MG63 (cell line): ENCODE measurements at regions not wholly inside any gene's neighbourhood (a gene's known extent, or its start where the extent isn't known, plus 50 kb on each side); places are given as distances from the start of the nearest gene placed in this dataset.
A peak's percentile ranks its signal among the peaks of the same experiment; 100 is the strongest.
"Not testable (repeated sequence)": the region's sequence is repeated elsewhere in the genome, so short reads cannot be mapped to it uniquely, and the experiment has no call there.

ENCODE experiments used
- DNase-seq: peaks from one replicate; pipeline ENCODE4 v3.0.0-alpha.2; 2020
- H3K27me3 ChIP-seq: fragments of 250-450 bp; sonication (Bioruptor Pico); 2 replicates; pipeline ENCODE4 v1.5.1; 2020; ENCODE audit warnings: mild to moderate bottlenecking, moderate library complexity
- H3K36me3 ChIP-seq: fragments of 250-450 bp; sonication (Bioruptor Pico); 2 replicates; pipeline ENCODE4 v1.5.1; 2020; ENCODE audit warnings: mild to moderate bottlenecking, moderate library complexity
- H3K4me3 ChIP-seq: fragments of 250-450 bp; sonication (Bioruptor Pico); 2 replicates; pipeline ENCODE4 v1.5.1; 2020; ENCODE audit warnings: mild to moderate bottlenecking, moderate library complexity
- H3K9me3 ChIP-seq: fragments of 250-450 bp; sonication (Bioruptor Pico); 2 replicates; pipeline ENCODE4 v1.5.1; 2020; ENCODE audit warnings: mild to moderate bottlenecking, moderate library complexity

DNA sequence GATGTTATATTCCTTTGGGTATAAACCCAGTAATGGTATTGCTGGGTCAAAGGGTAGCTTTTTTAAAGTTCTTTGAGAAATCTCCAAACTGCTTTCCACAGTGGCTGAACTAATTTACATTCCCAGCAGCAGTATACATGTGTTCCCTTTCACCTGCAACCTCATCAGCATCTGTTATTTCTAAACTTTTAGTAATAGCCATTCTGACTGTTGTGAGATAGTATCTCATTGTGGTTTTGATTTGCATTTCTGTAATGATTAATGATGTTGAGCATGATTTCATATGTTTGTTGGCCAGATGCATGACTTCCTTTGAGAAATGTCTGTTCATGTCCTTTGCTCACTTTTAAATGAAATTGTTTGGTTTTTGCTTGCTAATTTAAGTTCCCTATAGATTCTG lies 553.1 kb downstream of the SLCO4C1 start:
- DNase-seq, H3K9me3 ChIP-seq, H3K4me3 ChIP-seq, H3K36me3 ChIP-seq, H3K27me3 ChIP-seq: not testable (repeated sequence)

DNA sequence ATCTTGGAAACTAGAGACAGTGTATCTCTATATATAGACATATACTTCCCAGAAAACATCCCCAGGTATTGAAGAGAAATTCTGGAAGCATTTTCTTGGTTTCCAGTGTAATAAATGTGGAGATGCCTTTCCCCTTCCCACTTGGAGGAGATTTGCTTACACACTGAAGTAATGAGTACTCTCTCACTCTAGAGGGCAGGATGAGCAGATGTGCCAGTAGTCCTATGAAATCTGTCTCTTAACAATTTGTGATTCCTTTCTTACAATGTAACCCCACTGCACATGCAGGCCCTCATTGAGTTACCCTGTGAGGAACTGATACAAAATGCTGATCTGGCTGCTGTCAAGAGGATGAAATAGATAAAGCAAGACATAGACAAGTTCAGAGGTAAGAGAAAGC lies 567.2 kb downstream of the SLCO4C1 start:
- Histone ChIP-seq H3K36me3 (no peaks in the 10 kb centered on the region), H3K9me3 (no peaks in the 10 kb centered on the region), H3K4me3 (no peak overlapping the region), H3K27me3 (no peaks in the 10 kb centered on the region)
- DNase-seq = no peak

DNA sequence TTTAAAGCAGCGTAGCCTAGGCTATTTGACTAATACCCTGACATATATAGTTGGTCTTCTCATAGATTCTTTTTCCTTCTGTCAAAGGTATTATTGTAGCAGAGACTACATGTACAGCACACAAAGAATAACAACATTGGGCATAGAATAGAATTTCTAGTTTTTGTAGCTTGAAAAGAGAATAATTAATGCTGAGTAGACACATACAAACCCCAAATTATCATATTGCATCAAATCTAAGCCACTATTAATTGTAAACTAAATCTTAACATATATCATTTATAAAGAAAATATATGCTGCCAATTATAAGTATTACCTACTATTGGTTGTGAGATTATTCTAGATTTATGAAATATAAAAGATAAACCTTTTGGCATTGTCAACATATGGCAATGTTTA lies 574.5 kb downstream of the SLCO4C1 start:
- H3K36me3 ChIP-seq = no peaks in the 10 kb centered on the region
- no peak overlapping the region for H3K4me3 ChIP-seq
- no peaks in the 10 kb centered on the region for H3K27me3 ChIP-seq
- DNase-seq = no peak
- no peaks in the 10 kb centered on the region for H3K9me3 ChIP-seq

DNA sequence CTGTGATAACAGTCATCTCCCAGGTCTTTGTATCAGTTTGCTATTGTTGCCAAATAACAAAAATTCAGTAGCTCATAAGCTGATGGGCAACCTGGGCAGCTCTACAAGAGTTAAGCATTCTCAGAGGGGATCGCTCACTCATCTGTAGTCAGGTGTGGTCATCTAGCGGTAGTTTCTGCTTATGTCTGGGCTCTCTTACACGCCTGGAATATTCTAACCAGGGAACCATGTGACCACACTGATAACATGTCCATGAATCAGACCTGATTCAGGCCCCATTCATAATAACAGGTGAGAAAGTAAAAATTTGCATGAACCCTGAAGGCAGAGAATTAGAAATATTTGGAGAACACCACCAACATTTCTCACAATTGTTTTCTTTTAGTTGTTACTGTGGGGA lies 576.1 kb downstream of the SLCO4C1 start:
- DNase-seq = no peak
- H3K27me3 ChIP-seq = no peaks in the 10 kb centered on the region
- no peaks in the 10 kb centered on the region for H3K9me3 ChIP-seq
- H3K36me3 ChIP-seq = no peaks in the 10 kb centered on the region
- H3K4me3 ChIP-seq = no peak overlapping the region

DNA sequence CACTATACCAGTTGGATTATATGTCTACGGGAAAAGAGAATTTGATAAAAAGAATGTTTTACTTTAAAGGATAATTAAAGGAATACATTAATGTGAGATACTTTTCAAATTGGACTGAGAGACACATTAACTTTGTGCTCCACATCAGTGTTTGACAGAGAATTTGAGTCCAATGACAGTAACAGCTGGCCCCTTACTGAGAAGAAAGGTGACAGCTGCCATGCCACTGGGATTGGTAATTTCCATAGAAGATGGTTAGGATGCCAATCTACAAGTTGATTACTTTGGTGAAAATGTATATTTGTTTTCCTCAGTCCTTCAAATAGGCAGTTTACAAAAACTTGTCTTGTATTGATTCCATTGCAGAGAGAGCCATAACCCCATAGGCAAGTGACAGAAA lies 578.4 kb downstream of the SLCO4C1 start:
- Histone ChIP-seq H3K4me3 (no peak overlapping the region), H3K36me3 (no peaks in the 10 kb centered on the region), H3K9me3 (no peaks in the 10 kb centered on the region), H3K27me3 (no peaks in the 10 kb centered on the region)
- no peak for DNase-seq

DNA sequence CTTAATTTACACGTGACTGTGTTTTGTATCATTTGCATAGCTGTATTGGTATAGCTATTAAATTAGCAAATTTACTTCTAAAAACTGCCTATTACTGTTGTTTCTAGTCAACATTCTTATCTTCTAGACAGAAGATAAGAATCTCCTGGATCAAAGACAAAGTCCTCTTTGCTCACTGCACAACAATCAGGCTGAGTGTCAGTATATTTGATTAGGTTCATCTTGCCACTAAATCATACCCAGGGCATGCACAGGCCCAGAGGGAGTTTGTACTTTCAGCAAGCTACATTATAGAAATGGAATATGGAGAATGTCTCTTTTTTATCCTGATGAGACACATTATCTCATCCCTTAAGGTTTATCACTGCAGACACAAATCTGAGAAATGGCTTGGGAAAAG lies 579.1 kb downstream of the SLCO4C1 start:
- no peaks in the 10 kb centered on the region for H3K36me3 ChIP-seq
- no peak overlapping the region for H3K4me3 ChIP-seq
- DNase-seq = no peak
- H3K9me3 ChIP-seq = no peaks in the 10 kb centered on the region
- no peaks in the 10 kb centered on the region for H3K27me3 ChIP-seq

DNA sequence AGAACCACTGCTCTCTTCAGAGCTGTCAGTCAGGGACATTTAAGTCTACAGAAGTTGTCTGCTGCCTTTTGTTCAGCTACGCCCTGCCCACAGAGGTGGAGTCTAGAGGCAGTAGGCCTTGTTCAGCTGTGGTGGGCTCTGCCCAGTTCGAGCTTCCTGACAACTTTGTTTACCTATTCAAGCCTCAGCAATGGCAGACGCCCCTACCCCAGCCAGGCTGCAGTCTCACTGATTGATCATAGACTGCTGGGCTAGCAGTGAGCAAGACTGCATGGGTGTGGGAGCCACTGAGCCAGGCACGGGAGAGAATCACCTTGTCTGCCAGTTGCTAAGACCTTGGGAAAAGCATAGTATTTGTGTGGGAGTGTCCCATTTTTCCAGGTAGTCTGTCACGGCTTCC lies 580.3 kb downstream of the SLCO4C1 start:
- not testable (repeated sequence) for DNase-seq, H3K36me3 ChIP-seq, H3K9me3 ChIP-seq, H3K27me3 ChIP-seq, H3K4me3 ChIP-seq

DNA sequence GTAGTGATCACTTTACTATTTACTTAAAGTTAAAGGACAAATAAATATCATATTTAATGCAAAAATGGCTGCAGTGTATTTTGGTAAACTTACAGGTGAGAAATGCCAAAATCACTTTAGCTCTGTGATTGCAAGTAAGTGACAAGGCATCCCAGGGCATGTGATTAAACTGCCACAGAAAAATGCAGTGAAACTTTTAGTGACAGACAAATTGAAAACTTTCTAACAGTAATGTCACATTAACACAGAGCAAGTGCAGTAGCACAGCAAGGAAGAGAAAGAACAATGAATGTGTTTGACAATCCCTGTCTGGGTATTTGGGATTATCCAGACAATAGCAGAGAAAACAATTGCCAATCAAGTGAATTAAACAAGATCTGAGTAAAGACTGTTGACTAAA lies 606.8 kb downstream of the SLCO4C1 start:
- no peak for DNase-seq
- H3K36me3 ChIP-seq = no peaks in the 10 kb centered on the region
- no peaks in the 10 kb centered on the region for H3K9me3 ChIP-seq
- H3K4me3 ChIP-seq = no peak overlapping the region
- no peaks in the 10 kb centered on the region for H3K27me3 ChIP-seq

DNA sequence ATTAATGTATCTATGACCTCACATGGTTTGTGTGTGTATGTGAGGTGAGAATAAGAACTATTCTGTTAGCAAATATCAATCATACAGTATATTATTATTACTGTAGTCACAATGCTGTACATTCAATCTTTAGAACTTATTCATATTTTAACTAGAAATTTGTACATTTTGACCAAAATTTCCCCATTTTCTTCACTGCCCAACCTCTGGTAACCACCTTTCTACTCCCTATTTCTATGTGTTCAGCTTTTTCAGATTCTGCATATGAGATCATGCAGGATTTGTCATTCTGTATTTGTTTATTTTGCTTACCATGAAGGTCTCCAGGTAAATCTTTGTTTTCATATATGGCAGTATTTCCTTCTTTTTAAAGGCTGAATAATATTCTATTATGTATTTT lies 607.9 kb downstream of the SLCO4C1 start:
- no peaks in the 10 kb centered on the region for H3K27me3 ChIP-seq
- no peaks in the 10 kb centered on the region for H3K36me3 ChIP-seq
- DNase-seq = no peak
- H3K9me3 ChIP-seq = no peaks in the 10 kb centered on the region
- no peak overlapping the region for H3K4me3 ChIP-seq

DNA sequence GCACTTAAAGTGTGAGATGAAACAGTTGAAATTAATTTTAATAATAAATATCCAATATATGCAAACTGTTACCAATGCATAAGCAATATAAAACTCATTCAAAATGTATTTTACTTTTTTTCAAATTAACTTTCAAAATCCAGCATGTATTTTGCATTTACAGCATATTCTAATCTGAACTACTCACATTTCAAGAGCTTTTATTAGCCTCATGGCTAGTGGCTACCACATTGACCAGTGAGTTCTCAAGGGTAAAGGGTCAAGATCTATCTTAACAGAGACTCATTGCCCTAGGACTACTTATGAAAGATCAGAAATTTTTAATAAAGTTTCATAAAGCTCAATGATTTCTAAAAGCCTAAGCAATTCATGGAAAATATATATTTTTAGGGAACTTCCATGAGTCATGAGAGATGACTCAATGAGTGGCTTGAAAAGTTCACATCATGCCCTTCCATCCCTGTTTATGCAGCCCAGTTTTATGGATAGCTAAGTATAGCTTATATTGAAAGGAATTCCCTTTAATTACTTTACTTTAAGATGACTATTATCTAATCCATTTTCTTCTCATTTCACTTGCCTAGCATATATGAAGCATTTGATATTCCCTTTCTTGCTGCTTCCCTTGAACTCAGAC lies 608.6 kb downstream of the SLCO4C1 start:
- Histone ChIP-seq H3K4me3 (no peak overlapping the region), H3K27me3 (no peaks in the 10 kb centered on the region), H3K36me3 (no peaks in the 10 kb centered on the region), H3K9me3 (no peaks in the 10 kb centered on the region)
- DNase-seq = no peak

DNA sequence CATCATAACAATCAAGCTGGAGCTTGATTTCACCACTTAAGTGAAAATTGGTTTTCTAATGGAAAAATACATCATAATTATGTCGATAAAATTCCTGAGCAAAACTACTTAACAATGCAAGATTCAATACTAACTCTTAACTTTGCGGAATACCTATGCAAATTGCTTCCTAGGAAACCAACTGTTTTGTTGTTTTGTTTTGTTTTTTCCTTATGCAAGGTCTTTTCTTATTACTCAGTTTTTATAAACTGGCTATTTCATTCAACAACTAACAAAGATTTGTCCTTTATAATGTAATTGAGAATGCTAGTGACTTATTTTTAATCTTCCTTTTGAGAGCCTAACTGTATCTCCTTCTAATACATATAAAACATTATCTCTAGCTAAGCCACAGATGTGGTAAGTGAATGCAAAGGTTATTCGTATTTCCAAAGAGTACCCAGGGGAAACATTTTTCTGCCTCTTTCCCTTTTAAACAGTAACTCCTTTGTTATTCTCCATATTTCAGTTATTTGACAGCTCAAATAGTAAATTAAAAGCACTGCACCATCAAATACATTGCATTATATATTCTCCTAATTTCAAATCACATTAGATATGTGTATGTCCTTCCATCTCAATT lies 609.4 kb downstream of the SLCO4C1 start:
- H3K27me3 ChIP-seq = no peaks in the 10 kb centered on the region
- no peak overlapping the region for H3K4me3 ChIP-seq
- DNase-seq = no peak
- H3K9me3 ChIP-seq = no peaks in the 10 kb centered on the region
- H3K36me3 ChIP-seq = no peaks in the 10 kb centered on the region

DNA sequence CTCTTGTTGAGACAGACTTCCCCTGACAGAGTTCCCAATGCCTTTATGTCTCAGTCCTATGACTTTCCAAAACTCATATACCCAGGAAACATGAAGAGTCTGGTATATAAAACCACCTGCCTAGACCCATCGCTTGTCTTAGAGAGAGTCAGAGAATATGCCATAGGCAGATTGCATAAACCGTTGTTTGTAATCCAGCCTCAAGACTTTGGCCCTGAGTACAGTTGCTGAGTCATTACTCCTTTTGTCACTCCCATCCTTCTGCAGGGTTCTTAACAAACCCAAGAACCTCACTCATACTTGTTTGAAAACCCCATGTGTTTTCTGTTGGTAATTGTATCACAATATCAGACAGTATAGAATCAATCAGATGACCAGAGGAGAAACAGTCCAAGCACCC lies 616.3 kb downstream of the SLCO4C1 start:
- no peak for DNase-seq
- H3K27me3 ChIP-seq = peaks cover 6% of the 10 kb centered on the region; the same call in 1 of the 2 replicates
- H3K9me3 ChIP-seq = no peaks in the 10 kb centered on the region
- no peaks in the 10 kb centered on the region for H3K36me3 ChIP-seq
- no peak overlapping the region for H3K4me3 ChIP-seq

DNA sequence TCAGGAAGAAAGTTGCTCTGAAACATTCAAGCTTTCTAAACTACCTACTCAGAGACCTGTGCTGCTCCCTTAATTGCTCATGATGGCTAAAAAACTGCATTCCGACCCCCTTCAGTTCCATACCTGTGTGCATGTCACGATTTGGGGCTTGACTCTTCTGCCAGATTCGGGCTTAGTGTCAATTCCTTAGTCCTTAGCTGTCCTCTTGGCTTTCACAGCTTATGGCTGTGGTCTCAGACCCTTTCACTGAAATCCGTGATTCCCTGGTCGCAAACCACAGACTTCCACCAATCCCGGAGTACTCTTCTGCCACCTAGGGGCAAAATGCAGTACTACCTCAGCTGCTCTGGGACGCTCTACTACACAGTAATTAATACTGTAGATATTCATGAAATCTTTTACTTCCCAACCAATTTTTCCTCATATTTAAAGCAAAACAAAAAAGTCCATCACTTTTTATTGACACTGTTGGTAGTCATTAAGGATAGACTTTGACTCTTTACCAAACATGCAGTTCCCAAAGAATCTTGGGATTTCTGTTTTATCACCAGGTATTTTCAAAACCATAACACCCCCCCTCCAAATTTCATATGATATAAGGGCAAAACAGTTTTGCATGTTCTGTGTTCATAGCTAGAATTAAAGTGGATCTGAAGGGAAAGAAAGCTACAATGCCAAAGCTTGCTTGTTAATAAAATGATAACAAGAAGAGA lies 617.4 kb downstream of the SLCO4C1 start:
- Histone ChIP-seq H3K9me3 (no peaks in the 10 kb centered on the region), H3K4me3 (no peak overlapping the region), H3K27me3 (peaks cover 6% of the 10 kb centered on the region; the same call in 1 of the 2 replicates), H3K36me3 (no peaks in the 10 kb centered on the region)
- peak; percentile 48 for DNase-seq

DNA sequence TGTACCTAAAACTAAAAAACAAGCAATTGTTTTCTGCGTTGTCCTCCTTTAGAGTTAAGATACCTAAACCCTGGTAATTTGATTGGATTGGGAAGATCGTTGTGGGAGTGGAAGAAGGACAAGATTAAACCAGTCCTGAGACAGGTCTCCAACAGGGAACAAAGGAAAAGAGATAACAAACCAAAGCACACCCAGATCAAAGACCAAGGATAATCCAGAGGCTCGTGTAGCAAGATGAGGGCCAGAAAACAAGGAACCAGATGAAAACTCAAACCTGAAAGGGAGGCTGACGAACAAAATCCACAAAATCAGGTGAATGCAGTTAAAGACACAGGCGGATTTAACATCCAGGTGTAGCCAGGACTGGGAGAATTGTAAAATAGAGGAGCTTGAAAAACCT lies 618.1 kb downstream of the SLCO4C1 start:
- H3K9me3 ChIP-seq = no peaks in the 10 kb centered on the region
- H3K36me3 ChIP-seq = no peaks in the 10 kb centered on the region
- peaks cover 6% of the 10 kb centered on the region; the same call in 1 of the 2 replicates for H3K27me3 ChIP-seq
- DNase-seq = no peak
- no peak overlapping the region for H3K4me3 ChIP-seq

DNA sequence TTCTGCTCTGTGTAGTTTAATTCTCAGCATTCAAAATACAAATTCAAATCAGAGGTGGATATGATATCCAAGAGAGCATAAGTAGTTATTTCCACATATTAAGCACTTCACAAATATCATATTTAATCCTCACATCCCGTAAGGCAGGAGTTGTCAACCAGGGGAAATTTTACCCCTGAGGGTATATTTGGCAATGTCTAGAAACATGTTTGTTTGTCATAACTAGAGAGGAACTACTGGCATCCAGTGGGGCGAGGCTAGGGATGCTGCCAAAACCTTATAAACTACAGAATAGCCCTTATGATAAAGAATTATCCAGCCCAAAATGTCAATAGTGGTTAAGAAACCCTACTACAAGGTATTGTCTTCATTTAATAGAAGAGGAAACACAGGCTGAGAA lies 619.4 kb downstream of the SLCO4C1 start:
- DNase-seq = no peak
- Histone ChIP-seq H3K27me3 (peaks cover 6% of the 10 kb centered on the region; the same call in 1 of the 2 replicates), H3K9me3 (no peaks in the 10 kb centered on the region), H3K36me3 (no peaks in the 10 kb centered on the region), H3K4me3 (no peak overlapping the region)

DNA sequence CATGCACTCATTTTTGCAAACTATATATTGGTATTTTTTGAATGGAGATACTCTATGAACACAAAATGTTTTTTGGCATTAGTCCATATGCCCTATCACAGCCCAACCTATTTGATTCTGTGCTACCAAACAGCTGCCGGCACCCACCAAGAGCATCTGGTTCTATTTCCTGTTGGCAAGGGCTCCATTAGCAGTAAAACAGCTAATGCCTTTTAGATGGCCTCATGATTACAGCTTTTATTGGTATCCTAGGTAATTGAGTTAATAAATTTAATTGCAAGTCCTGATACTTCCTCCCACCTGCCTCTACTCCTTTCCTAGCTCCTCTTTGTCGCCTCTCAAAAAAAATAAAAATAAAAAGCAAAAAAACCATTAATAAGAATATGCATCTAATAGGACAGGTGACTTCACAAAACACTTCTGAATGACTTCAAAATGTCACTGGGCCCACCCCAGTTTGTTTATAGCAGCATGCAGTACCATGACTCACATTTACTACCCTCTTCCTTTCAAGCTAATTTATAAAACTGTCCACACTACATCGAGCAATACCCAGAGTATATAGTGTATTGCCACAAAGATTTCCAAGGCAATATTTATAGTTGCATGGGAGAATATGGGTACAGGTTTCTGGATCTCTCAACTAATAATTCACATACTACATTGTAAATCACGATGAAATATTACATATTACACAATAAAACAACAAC lies 620.4 kb downstream of the SLCO4C1 start:
- H3K4me3 ChIP-seq = no peak overlapping the region
- H3K27me3 ChIP-seq = peaks cover 6% of the 10 kb centered on the region; the same call in 1 of the 2 replicates
- H3K36me3 ChIP-seq = no peaks in the 10 kb centered on the region
- H3K9me3 ChIP-seq = no peaks in the 10 kb centered on the region
- no peak for DNase-seq

DNA sequence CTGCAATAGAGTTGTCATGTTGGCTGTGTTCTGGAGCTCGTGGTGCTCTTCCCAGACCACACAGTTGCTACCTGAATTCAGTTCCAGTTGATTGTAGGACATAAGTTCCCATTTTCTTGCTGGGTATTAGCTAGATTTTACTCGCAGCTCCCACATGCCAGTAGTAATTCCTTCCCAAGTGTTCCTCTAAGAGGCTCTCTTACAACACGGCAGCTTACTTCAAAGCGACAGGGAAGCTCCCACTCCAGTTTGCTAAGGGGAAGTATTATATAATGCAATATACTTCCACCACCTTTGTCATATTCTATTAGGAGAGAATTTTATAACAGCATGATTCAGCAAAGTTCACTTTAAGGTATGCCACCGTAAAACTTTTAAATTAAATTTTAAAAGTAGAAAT lies 623.0 kb downstream of the SLCO4C1 start:
- Histone ChIP-seq H3K27me3 (peaks cover 3% of the 10 kb centered on the region), H3K4me3 (no peak overlapping the region), H3K36me3 (no peaks in the 10 kb centered on the region), H3K9me3 (no peaks in the 10 kb centered on the region)
- no peak for DNase-seq
